ENCODE measurements at regions not wholly inside any gene's neighbourhood (a gene's known extent, or its start where the extent isn't known, plus 50 kb on each side); places are given as distances from the start of the nearest gene placed in this dataset.

GRCh38 chr4:17288151-17288550, 223.7 kb downstream of the QDPR start:
- no peak for DNase-seq

GRCh38 chr4:17286752-17287460, 225.0 kb downstream of the QDPR start:
- DNase-seq = peak; percentile 23

- DNase-seq = no peak
These were observed 226.1 kb downstream of the QDPR start for GRCh38 chr4:17285747-17286146.

- DNase-seq = no peak
These were observed 227.3 kb downstream of the QDPR start for GRCh38 chr4:17284323-17285175.

GRCh38 chr4:17283832-17284231, 228.1 kb downstream of the QDPR start:
- DNase-seq = no peak

GRCh38 chr4:17283251-17283650, 228.6 kb downstream of the QDPR start:
- peak; percentile 18 for DNase-seq

- no peak for DNase-seq
These were observed 231.4 kb downstream of the QDPR start for GRCh38 chr4:17280261-17281018.

GRCh38 chr4:17276776-17277175, 235.1 kb downstream of the QDPR start:
- no peak for DNase-seq

GRCh38 chr4:17275836-17276235, 236.1 kb downstream of the QDPR start:
- no peak for DNase-seq

- DNase-seq = no peak
These were observed 238.8 kb downstream of the QDPR start for GRCh38 chr4:17273047-17273446.

GRCh38 chr4:17272154-17272553, 239.7 kb downstream of the QDPR start:
- no peak for DNase-seq

GRCh38 chr4:17265653-17266052, 246.2 kb downstream of the QDPR start:
- no peak for DNase-seq

GRCh38 chr4:17265139-17265538, 246.8 kb downstream of the QDPR start:
- no peak for DNase-seq

- no peak for DNase-seq
These were observed 251.6 kb downstream of the QDPR start for GRCh38 chr4:17260166-17260907.

- no peak for DNase-seq
These were observed 253.8 kb downstream of the QDPR start for GRCh38 chr4:17258106-17258505.

- DNase-seq = no peak
These were observed 259.8 kb downstream of the QDPR start for GRCh38 chr4:17252131-17252530.

GRCh38 chr4:17251101-17251500, 260.8 kb downstream of the QDPR start:
- no peak for DNase-seq

- DNase-seq = no peak
These were observed 261.3 kb downstream of the QDPR start for GRCh38 chr4:17250591-17250990.

- no peak for DNase-seq
These were observed 265.2 kb downstream of the QDPR start for GRCh38 chr4:17246656-17247055.

- DNase-seq = no peak
These were observed 270.1 kb downstream of the QDPR start for GRCh38 chr4:17241835-17242234.

GRCh38 chr4:17238633-17239032, 273.3 kb downstream of the QDPR start:
- DNase-seq = no peak

- DNase-seq = no peak
These were observed 275.2 kb downstream of the QDPR start for GRCh38 chr4:17236686-17237085.

- no peak for DNase-seq
These were observed 277.2 kb downstream of the QDPR start for GRCh38 chr4:17234678-17235077.
